NCI-H187 (cell line): ENCODE measurements at regions not wholly inside any gene's neighbourhood (a gene's known extent, or its start where the extent isn't known, plus 50 kb on each side); places are given as distances from the start of the nearest gene placed in this dataset.
A peak's percentile ranks its signal among the peaks of the same experiment; 100 is the strongest.

Source experiments
- DNase-seq, 2 experiments: peaks; one replicate each; lab custom pipeline; 2025; lab: John Stamatoyannopoulos, UW

DNA sequence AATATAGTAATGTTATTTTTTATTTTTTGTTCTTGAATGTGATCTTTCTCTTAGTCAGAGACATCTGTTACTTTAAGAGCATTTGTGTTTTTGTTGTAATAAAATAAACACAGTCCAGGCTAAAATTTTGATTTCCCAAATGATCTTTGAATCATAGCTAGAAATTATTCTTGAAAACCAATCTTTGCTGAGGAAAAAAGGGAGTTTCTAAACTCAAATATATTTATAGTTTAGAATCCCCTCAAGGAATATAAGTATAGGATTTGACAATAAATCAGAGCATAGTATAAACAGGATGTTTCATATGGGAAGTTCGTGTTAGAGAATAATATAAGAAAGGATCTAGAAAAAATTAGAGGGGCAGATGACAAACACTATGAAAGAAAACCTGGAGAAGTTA, 118.8 kb upstream of the ADAMTS19 start:
- no peak for DNase-seq

DNA sequence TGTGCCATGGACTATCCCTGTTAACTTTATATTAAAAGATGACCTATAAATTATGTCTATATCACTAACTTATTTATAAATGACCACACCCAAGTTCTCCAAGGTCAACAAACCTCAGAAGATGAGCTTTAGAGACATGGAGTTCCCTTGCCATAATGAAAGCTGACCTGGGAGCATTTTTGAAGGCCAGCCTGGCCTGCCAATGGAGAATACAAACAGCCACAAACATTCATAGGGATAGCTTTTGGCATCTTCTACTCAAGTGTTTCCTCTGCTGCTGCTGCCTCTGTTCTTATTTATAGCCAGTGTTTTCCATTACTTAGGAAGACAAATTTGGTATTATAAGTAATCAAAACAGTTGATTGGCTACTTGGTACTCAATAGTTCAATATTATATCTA, 117.3 kb upstream of the ADAMTS19 start:
- DNase-seq = no peak

DNA sequence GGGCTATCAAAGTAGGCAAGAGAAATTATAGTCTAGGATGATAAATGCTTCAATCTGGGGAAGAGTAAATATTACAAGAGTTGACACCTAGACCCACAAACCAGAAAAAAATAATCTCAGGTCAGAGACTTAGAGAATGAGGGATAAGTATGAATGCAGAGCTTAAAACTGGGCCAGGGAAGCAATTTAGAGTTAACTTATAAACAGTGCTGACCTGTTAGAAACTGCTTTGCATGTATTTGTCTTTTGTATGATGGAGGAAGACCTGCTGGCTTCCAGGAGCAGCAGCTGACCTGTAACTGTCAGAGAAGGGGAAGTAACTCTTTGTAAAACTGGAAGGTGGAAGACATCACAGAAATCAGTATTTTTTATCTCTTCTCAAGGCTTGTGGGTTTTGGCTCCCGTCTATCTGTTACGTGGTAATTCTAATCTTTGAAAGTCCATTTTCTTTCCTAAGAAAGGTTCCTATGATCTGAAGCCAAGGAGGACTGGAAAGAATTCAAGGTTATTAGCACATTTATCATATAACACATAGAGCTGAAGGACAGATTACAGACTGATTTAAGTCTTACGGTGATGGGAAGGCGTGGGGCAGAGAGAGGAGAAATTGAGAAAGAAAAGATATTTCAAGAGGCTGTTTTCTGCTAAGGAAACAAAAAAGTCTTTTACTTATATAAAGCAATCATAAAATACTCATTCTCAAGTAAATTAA, 114.7 kb upstream of the ADAMTS19 start:
- DNase-seq = no peak

DNA sequence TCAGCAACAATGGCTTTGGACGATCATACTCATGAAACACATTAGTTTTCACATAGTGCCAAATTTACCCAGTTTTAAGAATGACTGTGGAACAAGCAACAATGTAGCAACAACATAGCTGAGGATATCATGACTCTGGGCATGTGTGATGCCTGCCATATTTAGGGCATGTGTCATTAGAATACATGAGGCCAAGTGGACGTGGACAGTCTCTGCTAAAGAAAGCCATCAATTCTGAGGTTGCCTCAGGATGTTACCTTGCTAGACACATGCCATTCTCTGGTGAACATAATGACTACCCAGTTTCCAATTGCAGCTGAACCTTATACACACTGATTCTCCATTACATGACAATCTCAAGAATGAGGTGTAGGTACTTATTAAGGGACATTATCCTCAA, 103.3 kb upstream of the ADAMTS19 start:
- DNase-seq = no peak

DNA sequence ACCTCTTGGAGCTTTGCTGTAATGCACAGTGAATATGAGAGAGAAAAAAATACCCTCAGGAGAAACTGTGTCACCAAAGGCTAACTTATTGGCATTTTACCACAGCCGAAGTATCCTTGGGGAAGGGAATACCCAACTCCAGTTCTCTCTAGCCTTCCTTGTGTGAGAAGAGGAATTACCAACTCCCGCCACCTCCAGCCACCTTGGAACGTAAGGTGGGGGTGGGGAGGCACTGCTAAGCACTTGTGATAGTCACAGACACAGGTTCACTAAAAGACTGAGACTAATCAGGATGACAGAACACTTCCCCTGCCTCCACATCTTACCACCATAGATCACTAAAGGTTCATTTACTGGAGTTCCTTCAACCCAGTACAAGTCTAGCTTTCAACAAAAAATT, 102.0 kb upstream of the ADAMTS19 start:
- no peak for DNase-seq

DNA sequence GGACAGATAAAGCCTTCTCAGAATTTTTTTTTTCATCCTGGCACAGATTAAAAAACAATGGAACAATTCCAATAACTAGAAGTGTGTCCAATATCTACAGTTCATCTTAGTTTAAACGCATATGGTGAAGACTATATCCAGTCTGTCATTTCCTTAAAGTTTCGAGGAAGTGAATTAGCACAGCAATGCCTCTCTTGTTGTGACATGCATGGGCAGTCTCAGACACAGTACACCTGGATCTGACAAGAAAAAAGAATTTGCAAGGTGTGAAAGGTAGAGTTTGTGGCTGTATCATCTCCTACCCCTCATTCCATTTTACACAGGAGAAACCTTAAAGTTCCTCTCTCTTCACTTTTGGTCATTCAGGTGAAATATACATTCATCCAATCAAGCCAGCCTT, 100.6 kb upstream of the ADAMTS19 start:
- DNase-seq = no peak

DNA sequence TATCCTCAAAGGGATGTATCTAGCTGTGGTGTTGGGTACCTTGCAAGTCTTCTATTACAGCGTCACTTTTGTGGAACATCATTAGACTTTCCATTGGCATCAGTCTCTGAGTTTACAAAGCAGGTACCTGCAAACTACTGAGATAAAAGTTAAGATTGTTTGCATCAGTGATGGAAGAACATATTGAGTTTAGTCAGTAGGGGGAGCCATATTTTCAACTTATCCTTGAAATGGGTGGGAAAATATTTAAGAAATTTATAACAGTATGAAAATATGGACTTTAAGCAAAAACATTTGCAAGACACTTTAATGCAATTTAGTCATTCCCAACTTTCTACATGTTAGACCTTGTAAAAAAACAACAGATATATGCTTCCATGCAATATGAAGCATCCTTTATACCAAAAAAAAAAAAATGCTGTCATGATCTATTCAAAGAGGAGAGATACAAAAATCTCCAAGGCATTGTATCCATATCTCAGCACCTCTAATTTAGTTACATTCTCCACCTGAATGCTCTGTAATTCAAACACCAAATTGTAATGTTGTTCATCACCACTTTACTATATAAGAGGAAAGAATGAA, 98.6 kb upstream of the ADAMTS19 start:
- no peak for DNase-seq

DNA sequence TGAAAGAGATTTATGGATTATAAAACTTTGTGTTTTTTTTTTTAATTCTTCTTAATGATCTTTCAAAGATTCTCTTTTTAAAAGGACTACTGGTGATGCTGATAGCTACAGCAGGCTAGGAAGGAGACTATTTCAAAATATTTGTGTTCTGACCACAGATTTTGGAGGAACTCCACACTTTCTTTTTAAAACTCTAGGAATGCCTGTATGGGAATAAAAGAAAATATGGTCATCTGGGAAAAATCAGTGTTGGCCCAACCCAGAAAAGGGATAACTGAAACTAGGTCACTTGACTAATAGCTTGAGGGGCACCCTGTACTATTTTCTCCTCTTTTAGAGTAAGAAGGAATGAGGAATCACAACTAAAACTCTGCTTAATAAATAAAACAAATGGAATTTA, 97.6 kb upstream of the ADAMTS19 start:
- DNase-seq = no peak

DNA sequence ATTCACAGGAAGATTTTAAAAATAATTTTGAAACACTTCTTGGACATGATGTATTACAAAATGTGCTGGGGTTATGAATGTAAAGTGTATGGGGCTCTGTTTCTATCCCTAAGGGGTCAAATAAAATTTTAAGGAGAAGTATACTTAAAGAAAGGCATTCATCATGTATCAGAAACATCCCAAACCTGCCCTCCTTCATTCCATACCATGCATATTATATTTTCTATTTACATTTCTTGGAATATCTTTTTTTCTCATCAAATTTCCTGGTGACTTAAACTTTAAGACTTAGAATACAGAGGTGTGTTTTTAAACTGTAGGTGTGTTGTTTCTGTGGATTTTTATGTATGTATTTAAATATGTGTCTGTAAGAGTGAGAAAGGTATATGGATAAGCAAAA, 96.1 kb upstream of the ADAMTS19 start:
- DNase-seq = no peak

DNA sequence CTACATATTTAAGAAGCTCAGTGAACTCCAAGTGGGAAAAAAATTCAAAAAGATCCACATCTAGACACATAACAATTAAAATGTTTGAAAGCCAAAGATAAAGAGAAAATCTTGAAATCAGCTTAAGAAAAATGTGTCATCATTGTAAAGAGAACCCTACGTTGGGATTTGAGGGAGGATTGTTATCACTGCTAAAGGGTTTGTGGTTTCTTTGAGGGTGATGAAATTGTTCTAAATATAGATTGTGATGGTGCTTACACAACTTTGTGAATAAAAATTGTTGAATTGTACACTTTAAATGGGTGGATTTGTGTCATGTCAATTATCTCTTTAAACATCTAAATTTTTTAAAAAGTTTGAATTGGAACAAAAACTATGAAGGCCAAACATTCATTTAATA, 92.2 kb upstream of the ADAMTS19 start:
- no peak for DNase-seq

DNA sequence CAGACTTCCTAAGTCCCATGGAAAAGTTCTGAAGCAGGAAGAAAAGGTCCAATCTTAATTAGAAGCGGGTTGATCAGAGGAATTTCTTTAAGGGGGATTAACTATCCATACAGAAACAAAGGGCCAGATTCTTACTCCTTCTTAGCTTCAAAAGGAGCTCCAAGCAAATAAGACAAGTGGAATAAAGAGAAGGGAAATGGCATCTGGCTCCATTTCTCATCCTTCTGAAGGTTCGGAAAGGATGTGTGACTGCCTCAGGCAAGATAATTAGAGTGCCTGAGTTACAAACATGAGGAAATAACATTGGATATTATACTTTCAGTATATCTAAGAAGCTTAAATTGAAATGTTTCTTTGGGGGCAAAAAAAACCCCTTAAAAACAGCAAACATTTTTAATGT, 88.1 kb upstream of the ADAMTS19 start:
- DNase-seq = no peak

DNA sequence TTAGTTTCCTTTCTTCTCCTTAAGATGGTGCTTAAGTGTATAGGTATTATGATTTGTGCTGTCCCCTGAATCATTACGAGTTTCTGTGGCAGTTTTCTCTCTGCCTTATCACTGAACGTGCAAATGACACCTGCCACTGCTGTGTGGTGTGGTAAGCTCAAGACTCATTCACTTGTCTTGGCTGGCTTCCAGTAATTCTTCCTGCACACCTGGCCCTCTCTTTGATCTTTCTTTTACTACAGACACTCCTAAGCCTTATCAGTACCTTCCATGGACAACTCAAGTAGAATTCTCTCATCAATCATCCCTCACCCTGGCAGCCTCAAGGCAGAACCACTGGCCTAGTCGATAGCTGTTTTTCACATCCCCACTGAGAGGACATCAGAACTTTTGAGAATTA, 82.6 kb upstream of the ADAMTS19 start:
- DNase-seq = peak; percentile 47 to 71

DNA sequence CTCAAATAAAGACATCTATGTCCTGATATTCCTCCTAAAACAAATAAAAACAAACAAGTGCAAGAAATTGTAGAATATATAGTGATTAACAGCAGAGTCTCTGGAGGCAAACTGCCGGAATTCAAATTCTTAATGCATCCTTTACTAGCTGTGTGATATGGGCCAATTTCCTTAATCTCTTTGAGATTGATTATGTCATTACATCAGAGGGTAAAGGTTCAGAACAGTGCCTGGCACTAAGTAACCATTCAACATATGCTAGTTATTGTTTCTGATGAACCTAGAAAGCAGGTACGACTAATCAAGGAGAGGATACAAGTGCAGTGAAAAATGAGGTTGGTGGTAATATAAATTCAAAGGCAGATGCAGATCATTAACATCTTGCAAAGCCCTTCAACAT, 81.1 kb upstream of the ADAMTS19 start:
- DNase-seq = no peak

DNA sequence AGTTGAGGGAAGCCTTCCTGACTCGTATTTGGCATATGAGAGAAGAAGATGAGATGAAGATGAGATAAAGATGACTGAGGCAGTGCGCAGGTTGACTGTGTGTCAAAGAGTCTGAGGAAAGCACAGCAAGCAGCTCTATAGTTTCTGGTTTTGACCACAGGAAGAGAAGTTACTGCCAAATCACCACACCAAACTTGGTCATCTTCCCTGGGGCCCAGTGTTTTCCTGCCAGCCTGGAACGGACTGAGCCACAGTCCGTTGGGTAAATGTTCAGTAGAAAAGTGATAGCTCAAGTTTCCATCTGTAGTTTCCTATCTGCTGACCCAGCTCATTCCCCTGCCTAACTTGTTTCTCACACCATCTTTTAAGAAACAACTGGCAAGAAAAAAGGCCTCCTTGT, 80.7 kb upstream of the ADAMTS19 start:
- DNase-seq = no peak

DNA sequence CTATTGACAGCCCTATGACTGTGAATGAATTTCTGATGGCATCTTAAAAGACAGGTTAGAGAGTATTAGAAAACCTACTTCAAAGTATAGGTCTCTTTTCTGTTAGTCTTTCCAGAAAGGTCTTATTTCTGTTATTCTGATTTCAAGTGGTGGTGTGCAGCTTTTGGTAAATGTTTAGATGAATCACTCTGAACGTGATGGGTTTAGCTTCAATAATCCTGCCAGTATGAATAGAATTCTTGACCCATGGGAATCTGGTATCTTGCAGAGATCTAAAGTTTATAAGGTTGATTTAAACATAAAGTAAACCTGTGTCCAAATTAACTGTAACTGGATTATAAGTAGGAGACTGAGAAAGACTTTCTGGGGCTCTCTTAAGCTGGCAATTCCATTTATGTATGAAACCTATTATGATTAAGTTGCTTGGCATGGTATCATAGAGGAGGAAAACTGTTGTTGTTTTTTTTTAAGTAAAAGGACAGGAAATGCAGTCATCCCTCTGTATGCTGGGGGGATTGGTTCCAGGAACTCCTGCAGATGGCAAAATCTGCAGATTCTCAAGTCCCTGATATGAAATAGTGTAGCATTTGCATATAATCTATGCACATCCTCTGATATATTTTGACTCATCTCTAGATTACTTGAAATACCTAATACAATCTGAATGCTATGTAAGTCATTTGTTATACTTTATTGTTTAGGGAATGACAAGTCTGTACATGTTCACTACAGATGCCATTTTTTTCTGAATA, 77.0 kb upstream of the ADAMTS19 start:
- DNase-seq = no peak

DNA sequence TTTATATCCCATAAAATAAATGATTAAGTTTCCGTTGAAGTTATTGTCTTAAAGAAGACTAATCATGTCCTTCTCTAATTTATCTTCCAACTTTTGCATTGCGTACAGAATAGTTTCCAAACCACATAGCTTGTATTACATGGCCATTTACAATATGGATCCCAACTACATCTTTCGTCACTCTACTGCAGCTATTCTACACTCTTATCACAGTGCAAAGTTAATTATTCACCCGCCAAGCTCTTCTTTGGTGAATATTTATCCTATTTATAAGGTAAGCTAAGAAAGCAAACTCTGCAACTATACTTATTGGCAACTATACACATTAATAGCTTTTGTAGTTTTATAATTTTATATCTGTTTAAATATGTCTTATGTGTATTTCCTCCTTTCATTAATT, 75.9 kb upstream of the ADAMTS19 start:
- no peak for DNase-seq

DNA sequence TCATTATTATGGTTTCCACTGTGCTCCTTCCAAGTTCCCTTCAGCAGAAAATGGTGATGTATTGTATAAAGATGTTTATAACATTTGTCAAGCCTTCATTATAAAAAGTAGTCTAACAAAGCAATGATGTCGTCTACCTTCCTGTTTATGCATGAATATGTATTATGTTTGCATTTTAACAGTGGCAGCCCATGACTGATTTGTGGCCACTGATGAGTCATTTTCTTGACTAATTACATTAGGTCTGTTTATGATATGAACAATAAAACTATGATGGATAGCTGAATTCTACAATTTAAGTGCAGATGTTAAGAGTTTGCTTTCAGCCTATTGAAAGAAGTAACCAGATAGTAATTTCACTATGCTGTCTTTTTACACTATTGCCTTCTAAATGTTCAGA, 75.4 kb upstream of the ADAMTS19 start:
- DNase-seq = no peak

DNA sequence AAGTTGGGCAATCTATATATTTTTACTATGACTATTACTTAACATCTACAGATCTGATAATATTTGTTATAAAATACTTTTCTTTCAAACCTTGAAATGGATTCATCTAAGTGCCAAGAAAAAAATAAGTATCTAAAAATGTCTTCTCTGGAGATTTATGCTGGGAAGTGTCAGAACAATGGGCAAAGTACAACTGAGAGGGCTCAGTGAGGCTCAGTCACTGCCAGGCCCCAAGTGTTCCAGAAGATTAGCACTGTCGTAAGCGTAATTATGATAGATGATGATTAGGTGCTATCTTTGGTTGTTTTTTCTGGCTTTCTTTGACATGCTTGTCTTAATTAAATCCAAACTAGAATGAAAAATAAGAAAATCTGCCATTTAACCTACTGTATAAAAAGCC, 72.2 kb upstream of the ADAMTS19 start:
- DNase-seq = no peak

DNA sequence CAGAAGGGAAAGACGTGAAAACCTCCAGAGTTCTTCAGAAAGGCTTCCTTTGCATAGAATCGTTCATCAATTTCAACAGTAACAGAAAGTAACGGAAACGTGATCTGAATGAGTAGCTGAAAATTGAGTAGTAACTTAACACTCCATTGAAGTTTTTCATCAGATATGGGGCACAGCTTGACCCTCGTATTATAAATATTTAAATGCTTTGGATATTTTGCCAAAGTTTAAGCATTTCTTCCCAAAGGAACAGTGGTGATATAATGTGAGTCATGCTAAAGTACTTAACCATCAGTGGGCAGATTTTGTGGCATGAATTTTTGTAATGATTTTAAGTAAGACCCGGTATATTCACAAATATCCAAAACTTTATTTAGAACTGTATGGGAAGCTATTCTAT, 67.4 kb upstream of the ADAMTS19 start:
- DNase-seq = no peak

DNA sequence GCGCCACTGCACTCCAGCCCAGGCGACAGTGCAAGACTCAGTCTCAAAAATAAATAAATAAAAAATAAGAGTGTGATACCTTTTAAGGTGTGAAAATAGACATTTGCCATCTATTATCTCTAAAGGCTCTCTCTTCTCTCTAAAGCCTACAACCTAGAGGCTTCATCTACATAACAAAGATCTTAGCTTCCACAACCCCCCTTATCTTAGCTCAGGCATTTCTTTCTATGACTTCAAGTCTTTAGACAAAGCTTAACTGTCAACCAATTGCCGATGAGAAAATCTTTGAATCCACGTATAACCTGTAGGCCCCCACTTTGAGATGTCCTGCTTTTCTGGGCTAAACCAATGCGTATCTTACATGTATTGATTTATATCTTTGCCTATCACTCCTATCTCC, 64.9 kb upstream of the ADAMTS19 start:
- no peak for DNase-seq

DNA sequence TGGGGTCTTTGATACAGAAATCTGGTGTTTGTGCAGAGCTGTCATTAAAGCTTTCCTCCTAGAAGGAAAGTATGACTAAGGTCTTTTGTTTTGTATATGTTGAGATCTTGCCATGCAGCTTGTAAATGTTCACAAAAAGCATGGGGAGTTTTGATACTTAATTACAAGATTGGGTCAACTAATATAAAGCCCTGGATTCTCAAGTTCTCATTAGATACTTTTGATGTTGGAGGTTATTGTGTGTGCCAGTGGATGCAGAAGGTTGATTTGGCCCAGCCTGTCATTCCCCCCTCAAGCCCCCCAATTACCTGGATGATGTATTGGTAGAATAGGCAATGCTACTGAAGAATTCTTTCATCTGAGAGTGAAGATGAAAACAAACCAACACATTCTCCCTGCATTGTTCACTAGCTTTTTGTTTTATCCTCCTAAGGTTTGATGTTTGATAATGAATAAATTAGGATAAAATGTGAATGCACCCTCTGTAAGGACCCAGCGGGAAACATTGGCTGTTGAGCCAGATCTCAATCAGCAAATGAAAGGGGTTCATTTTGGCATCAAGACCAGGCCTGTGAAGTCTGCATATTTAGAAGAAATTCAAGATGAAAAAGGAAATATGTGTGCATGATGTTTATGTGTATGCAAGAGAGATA, 61.9 kb upstream of the ADAMTS19 start:
- DNase-seq = no peak

DNA sequence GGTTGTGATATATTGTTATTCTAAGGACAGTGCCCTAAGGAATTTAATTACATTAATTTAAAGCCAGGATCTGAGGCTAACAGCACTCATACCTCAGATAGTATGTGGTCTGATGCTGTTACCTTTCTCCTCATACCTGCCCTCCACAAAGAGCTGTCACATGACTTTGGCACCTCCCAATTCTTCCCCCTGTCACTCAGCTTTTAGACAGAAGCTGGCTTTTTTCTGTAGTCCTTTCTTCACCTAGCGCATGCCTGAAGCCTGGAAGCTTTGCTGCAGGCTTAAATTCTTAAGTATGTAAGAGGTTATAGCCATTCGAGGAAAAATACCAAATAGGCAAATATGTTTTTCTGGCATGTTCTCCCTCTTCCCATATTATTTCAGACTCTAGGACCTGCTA, 61.0 kb upstream of the ADAMTS19 start:
- DNase-seq = no peak

DNA sequence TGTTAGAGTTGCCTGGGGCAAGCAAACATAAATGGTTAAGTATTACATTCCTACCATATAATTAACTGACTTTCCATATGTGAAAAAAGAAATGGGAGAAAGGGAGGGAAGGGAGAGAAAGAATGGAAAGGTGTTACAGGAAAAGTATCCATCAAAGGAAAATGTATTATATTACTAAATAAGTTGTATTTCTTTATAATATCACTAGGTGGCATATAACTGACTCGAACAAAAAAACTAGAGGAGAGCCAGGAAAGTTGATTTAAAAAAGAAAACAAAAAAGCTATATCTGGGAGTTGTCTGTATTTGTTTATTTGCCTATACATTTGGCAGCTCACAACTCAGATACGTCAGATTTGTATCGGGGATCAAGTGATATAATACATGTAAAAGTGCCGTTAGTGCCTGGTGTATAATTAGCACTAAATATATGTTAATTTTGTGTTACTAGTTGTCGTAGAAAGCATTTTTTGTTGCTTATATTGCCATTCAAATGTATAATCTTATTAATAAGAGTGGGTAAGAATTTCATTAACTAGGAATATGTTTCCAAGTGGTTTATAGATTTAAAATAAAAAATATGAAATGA, 59.6 kb upstream of the ADAMTS19 start:
- no peak for DNase-seq
